ENCODE measurements at regions not wholly inside any gene's neighbourhood (a gene's known extent, or its start where the extent isn't known, plus 50 kb on each side); places are given as distances from the start of the nearest gene placed in this dataset.

GRCh38 chr7:54014765-54015164 lies 527.4 kb upstream of the VSTM2A start (continued):
- no peak for TF ChIP-seq TSHZ2 (CRISPR knock-in tag; IDR thresholded peaks at IDR 0.05)

- TF ChIP-seq CSRNP3 (CRISPR knock-in tag; IDR thresholded peaks at IDR 0.05) (no peak), ZFP30 (CRISPR knock-in tag; IDR thresholded peaks at IDR 0.05) (no peak), TOX (CRISPR knock-in tag; IDR thresholded peaks at IDR 0.05; ENCODE audit: borderline replicate concordance) (no peak), TSHZ2 (CRISPR knock-in tag; IDR thresholded peaks at IDR 0.05) (no peak), CSDC2 (CRISPR knock-in tag; IDR thresholded peaks at IDR 0.05) (no peak), ESRRG (CRISPR knock-in tag; IDR thresholded peaks at IDR 0.05) (no peak), PATZ1 (CRISPR knock-in tag; IDR thresholded peaks at IDR 0.05; ENCODE audit: borderline replicate concordance) (no peak), OSR1 (CRISPR knock-in tag; IDR thresholded peaks at IDR 0.05) (no peak), ZC3H10 (CRISPR knock-in tag; IDR thresholded peaks at IDR 0.05) (no peak), PPARA (CRISPR knock-in tag; IDR thresholded peaks at IDR 0.05; ENCODE audit: borderline replicate concordance) (no peak)
- ATAC-seq: no peak
Observed at GRCh38 chr7:54015251-54015650, 526.9 kb upstream of the VSTM2A start.

- no peak for ATAC-seq
- TF ChIP-seq ZFP30 (CRISPR knock-in tag; IDR thresholded peaks at IDR 0.05) (no peak), ZFP3 (CRISPR knock-in tag; IDR thresholded peaks at IDR 0.05) (no peak), TOX (CRISPR knock-in tag; IDR thresholded peaks at IDR 0.05; ENCODE audit: borderline replicate concordance) (no peak), RARB (CRISPR knock-in tag; IDR thresholded peaks at IDR 0.05) (no peak), CSRNP3 (CRISPR knock-in tag; IDR thresholded peaks at IDR 0.05) (no peak), ISL1 (CRISPR knock-in tag; IDR thresholded peaks at IDR 0.05) (no peak), ZC3H10 (CRISPR knock-in tag; IDR thresholded peaks at IDR 0.05) (no peak), TSHZ2 (CRISPR knock-in tag; IDR thresholded peaks at IDR 0.05) (no peak), ZNF8 (CRISPR knock-in tag; IDR thresholded peaks at IDR 0.05) (no peak)
Observed at GRCh38 chr7:54037873-54038272, 504.3 kb upstream of the VSTM2A start.
